DOHH2 (cell line): ENCODE measurements at regions not wholly inside any gene's neighbourhood (a gene's known extent, or its start where the extent isn't known, plus 50 kb on each side); places are given as distances from the start of the nearest gene placed in this dataset.

ENCODE experiments used
- H3F3A ChIP-seq: fragments of 200-600 bp; sonication (generic), shearing (Covaris generic); 2 replicates; pipeline ENCODE4 v1.6.0; 2016; ENCODE audit warnings: antibody characterized with exemption, mild to moderate bottlenecking; ENCODE audit not compliant: control insufficient read depth, insufficient read depth
- H3K27ac ChIP-seq: fragments of 200-600 bp; sonication (generic); 2 replicates; pipeline ENCODE4 v1.5.1; 2014; ENCODE audit warnings: low read depth, mild to moderate bottlenecking, low read length, moderate library complexity
- H3K27me3 ChIP-seq: fragments of 200-600 bp; sonication (generic); 2 replicates; pipeline ENCODE4 v1.6.1; 2014; ENCODE audit warnings: mild to moderate bottlenecking, low read length, mixed read lengths; ENCODE audit not compliant: control insufficient read depth
- H3K36me3 ChIP-seq: fragments of 200-600 bp; sonication (generic); 2 replicates; pipeline ENCODE4 v1.6.1; 2014; ENCODE audit warnings: mild to moderate bottlenecking, low read length, moderate library complexity, mixed read lengths; ENCODE audit not compliant: control insufficient read depth
- H3K4me1 ChIP-seq: fragments of 200-600 bp; sonication (generic); 2 replicates; pipeline ENCODE4 v1.6.1; 2014; ENCODE audit warnings: mild to moderate bottlenecking, low read length, mixed read lengths; ENCODE audit not compliant: control insufficient read depth
- H3K4me2 ChIP-seq: fragments of 200-600 bp; sonication (generic); 2 replicates; pipeline ENCODE4 v1.6.0; 2014; ENCODE audit warnings: mild to moderate bottlenecking, low read length, moderate library complexity
- H3K4me3 ChIP-seq: fragments of 200-600 bp; sonication (generic); 2 replicates; pipeline ENCODE4 v1.5.1; 2014; ENCODE audit warnings: mild to moderate bottlenecking, low read length, mixed read lengths
- H3K79me2 ChIP-seq: fragments of 200-600 bp; sonication (generic); 2 replicates; pipeline ENCODE4 v1.6.1; 2014; ENCODE audit warnings: mild to moderate bottlenecking, low read length, mixed read lengths; ENCODE audit not compliant: control insufficient read depth
- H3K9me2 ChIP-seq: fragments of 200-600 bp; sonication (generic); replicated peaks from 2 replicates; pipeline ENCODE4 v1.6.1; 2014; ENCODE audit warnings: mild to moderate bottlenecking, low read length, mixed read lengths; ENCODE audit not compliant: control insufficient read depth
- H3K9me3 ChIP-seq: fragments of 200-600 bp; sonication (generic); 2 replicates; pipeline ENCODE4 v1.6.1; 2014; ENCODE audit warnings: antibody characterized with exemption, low read length, mixed read lengths; ENCODE audit not compliant: control insufficient read depth, insufficient read depth
- H4K20me1 ChIP-seq: fragments of 200-600 bp; sonication (generic); 2 replicates; pipeline ENCODE4 v1.6.0; 2014; ENCODE audit warnings: low read depth, mild to moderate bottlenecking, antibody characterized with exemption, low read length, moderate library complexity; ENCODE audit not compliant: control insufficient read depth, insufficient read depth
- CTCF ChIP-seq: fragments of 200-600 bp; sonication (generic); IDR thresholded peaks from one replicate; pipeline ENCODE4 v1.5.1; 2014; ENCODE audit warnings: antibody characterized with exemption, mild to moderate bottlenecking, low read depth, low read length; ENCODE audit not compliant: poor library complexity, severe bottlenecking
- EZH2phosphoT487 ChIP-seq: fragments of 200-600 bp; sonication (generic); IDR thresholded peaks from 2 replicates; pipeline ENCODE4 v1.6.1; 2017; ENCODE audit warnings: borderline replicate concordance, mild to moderate bottlenecking, antibody characterized with exemption, low read length, moderate library complexity, mixed read lengths

- H3K4me2 ChIP-seq: no peak overlapping the region
- H3K79me2 ChIP-seq: no peaks in the 10 kb centered on the region
- TF ChIP-seq CTCF (no peak), EZH2phosphoT487 (no peak)
- no peaks in the 10 kb centered on the region for H3F3A ChIP-seq
- H3K9me2 ChIP-seq: no peaks in the 10 kb centered on the region
- no peaks in the 10 kb centered on the region for H3K4me1 ChIP-seq
- no peaks in the 10 kb centered on the region for H4K20me1 ChIP-seq
- no peak overlapping the region for H3K27ac ChIP-seq
- H3K27me3 ChIP-seq: peaks cover 3% of the 10 kb centered on the region; the same call in 1 of the 2 replicates
- no peaks in the 10 kb centered on the region for H3K36me3 ChIP-seq
- H3K4me3 ChIP-seq: no peak overlapping the region
- H3K9me3 ChIP-seq: no peaks in the 10 kb centered on the region
Observed at GRCh38 chr3:107285197-107285596, 92.0 kb upstream of the CCDC54 start.

GRCh38 chr3:107289354-107289753, 87.9 kb upstream of the CCDC54 start:
- Histone ChIP-seq H4K20me1 (no peaks in the 10 kb centered on the region), H3K9me2 (no peaks in the 10 kb centered on the region), H3K4me1 (no peaks in the 10 kb centered on the region), H3K4me2 (no peak overlapping the region), H3K27me3 (no peaks in the 10 kb centered on the region), H3K4me3 (no peak overlapping the region), H3K79me2 (no peaks in the 10 kb centered on the region), H3K9me3 (no peaks in the 10 kb centered on the region), H3K27ac (no peak overlapping the region), H3K36me3 (no peaks in the 10 kb centered on the region), H3F3A (no peaks in the 10 kb centered on the region)
- TF ChIP-seq CTCF: no peak
- no peak for TF ChIP-seq EZH2phosphoT487

GRCh38 chr3:107294117-107294516, 83.1 kb upstream of the CCDC54 start:
- no peaks in the 10 kb centered on the region for H3K9me3 ChIP-seq
- H3K4me2 ChIP-seq: no peak overlapping the region
- no peaks in the 10 kb centered on the region for H3K9me2 ChIP-seq
- TF ChIP-seq EZH2phosphoT487 (no peak), CTCF (no peak)
- H3K36me3 ChIP-seq: no peaks in the 10 kb centered on the region
- H3F3A ChIP-seq: no peaks in the 10 kb centered on the region
- H3K4me1 ChIP-seq: no peaks in the 10 kb centered on the region
- H3K27me3 ChIP-seq: no peaks in the 10 kb centered on the region
- no peak overlapping the region for H3K27ac ChIP-seq
- no peaks in the 10 kb centered on the region for H3K79me2 ChIP-seq
- no peaks in the 10 kb centered on the region for H4K20me1 ChIP-seq
- H3K4me3 ChIP-seq: no peak overlapping the region

GRCh38 chr3:107297597-107297996, 79.6 kb upstream of the CCDC54 start:
- Histone ChIP-seq H3K9me2 (no peaks in the 10 kb centered on the region), H3K36me3 (no peaks in the 10 kb centered on the region), H3K4me3 (no peak overlapping the region), H3K27ac (no peak overlapping the region), H3K4me1 (no peaks in the 10 kb centered on the region), H3K79me2 (no peaks in the 10 kb centered on the region), H3K27me3 (no peaks in the 10 kb centered on the region), H3K9me3 (no peaks in the 10 kb centered on the region), H3F3A (no peaks in the 10 kb centered on the region), H4K20me1 (no peaks in the 10 kb centered on the region), H3K4me2 (no peak overlapping the region)
- TF ChIP-seq CTCF: no peak
- no peak for TF ChIP-seq EZH2phosphoT487
